IMR-90 (cell line): ENCODE measurements at regions not wholly inside any gene's neighbourhood (a gene's known extent, or its start where the extent isn't known, plus 50 kb on each side); places are given as distances from the start of the nearest gene placed in this dataset.

Experiments used
- RAD21 ChIP-seq: IDR thresholded peaks from 2 replicates; pipeline ENCODE4 v1.6.1; 2012; ENCODE audit warnings: low read length, improper control_type of control experiment
- RFX5 ChIP-seq: IDR thresholded peaks from 2 replicates; pipeline ENCODE4 v1.8.0; 2012; ENCODE audit warnings: low read depth, mild to moderate bottlenecking, low read length, moderate library complexity
- TF ChIP-seq, protein P1 (sequence below): fragments of 150-350 bp; IDR thresholded peaks from 2 replicates; pipeline ENCODE4 v1.6.1; 2016; ENCODE audit warnings: low read depth, mild to moderate bottlenecking, low read length, moderate library complexity, borderline replicate concordance

DNA sequence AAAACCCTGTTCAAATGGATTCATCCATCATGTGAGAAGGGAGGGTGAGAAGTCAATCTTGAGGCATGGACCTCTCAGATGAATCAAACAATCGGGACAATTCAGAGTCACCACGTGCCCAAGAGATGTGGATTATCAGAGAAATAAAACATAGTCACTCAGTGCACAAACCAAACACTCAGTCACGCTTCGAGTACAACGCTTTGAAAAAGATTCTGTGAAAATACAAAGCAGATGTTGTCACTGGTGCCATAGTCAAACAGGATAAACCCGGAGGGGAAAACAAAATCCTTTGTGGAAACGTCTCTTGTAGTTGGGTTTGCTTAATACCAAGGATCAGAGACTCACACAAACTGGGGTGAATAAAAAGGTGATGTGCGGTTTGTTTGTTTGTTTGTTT is 188.4 kb downstream of the RRAGC start:
- TF ChIP-seq RFX5, result no peak
- TF ChIP-seq, protein P1, sequence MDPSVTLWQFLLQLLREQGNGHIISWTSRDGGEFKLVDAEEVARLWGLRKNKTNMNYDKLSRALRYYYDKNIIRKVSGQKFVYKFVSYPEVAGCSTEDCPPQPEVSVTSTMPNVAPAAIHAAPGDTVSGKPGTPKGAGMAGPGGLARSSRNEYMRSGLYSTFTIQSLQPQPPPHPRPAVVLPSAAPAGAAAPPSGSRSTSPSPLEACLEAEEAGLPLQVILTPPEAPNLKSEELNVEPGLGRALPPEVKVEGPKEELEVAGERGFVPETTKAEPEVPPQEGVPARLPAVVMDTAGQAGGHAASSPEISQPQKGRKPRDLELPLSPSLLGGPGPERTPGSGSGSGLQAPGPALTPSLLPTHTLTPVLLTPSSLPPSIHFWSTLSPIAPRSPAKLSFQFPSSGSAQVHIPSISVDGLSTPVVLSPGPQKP, result no peak
- TF ChIP-seq RAD21, result no peak
